Lung (tissue), 11 donors: ENCODE measurements at regions not wholly inside any gene's neighbourhood (a gene's known extent, or its start where the extent isn't known, plus 50 kb on each side); places are given as distances from the start of the nearest gene placed in this dataset.

ENCODE experiments used
- ATAC-seq: fragments of 200-7000 bp; cut with Tn5 transposase; one replicate; pipeline ENCODE4 v1.9.1; 2020; ENCODE audit warnings: moderate number of reproducible peaks; ENCODE audit not compliant: insufficient read depth, low FRiP score
- DNase-seq, 3 donors: peaks; one replicate each; pipeline ENCODE4 v3.0.0-alpha.2; 2013 to 2017
- H3K27ac ChIP-seq, 2 donors: one replicate each; pipeline ENCODE4 v1.5.1; 2013; ENCODE audit warnings: mild to moderate bottlenecking in 2 of 2, moderate library complexity in 2 of 2, control low read depth in 1 of 2, inconsistent platforms in 1 of 2, low read depth in 1 of 2, low read length in 1 of 2
- H3K27me3 ChIP-seq, 3 donors: one replicate each; pipeline ENCODE4 v1.5.1; 2013; ENCODE audit warnings: low read length in 2 of 3; ENCODE audit not compliant: control insufficient read depth in 3 of 3, insufficient read depth in 3 of 3
- H3K36me3 ChIP-seq, 4 donors: one replicate each; pipeline ENCODE4 v1.5.1; 2013; ENCODE audit warnings: low read length in 4 of 4, mild to moderate bottlenecking in 1 of 4, moderate library complexity in 1 of 4; ENCODE audit not compliant: control insufficient read depth in 4 of 4, insufficient read depth in 4 of 4
- H3K4me1 ChIP-seq, 5 donors: one replicate each; pipeline ENCODE4 v1.5.1; 2013; ENCODE audit warnings: low read length in 5 of 5, mild to moderate bottlenecking in 2 of 5, moderate library complexity in 1 of 5; ENCODE audit not compliant: control insufficient read depth in 5 of 5, insufficient read depth in 5 of 5
- H3K4me3 ChIP-seq: one replicate; pipeline ENCODE4 v1.5.1; 2013; ENCODE audit warnings: mild to moderate bottlenecking, control low read depth, moderate library complexity
- H3K9ac ChIP-seq, 2 donors: one replicate each; pipeline ENCODE4 v1.5.1; 2013; ENCODE audit warnings: low read length in 2 of 2, control low read depth in 1 of 2; ENCODE audit not compliant: insufficient read depth in 1 of 2
- H3K9me3 ChIP-seq, 4 donors: one replicate each; pipeline ENCODE4 v1.5.1; 2013; ENCODE audit warnings: low read length in 3 of 4, mild to moderate bottlenecking in 1 of 4, moderate library complexity in 1 of 4; ENCODE audit not compliant: control insufficient read depth in 4 of 4, insufficient read depth in 3 of 4
- CTCF ChIP-seq: IDR thresholded peaks from 2 replicates; pipeline ENCODE4 v1.5.1; 2012; ENCODE audit warnings: mild to moderate bottlenecking; ENCODE audit errors: control extremely low read depth, extremely low read depth
- WGBS, 2 donors: extraction: QIAGEN DNeasy Blood & Tissue Kit; methylation state at CpG; one replicate each; pipeline ENCODE4 v1.1.7; 2013; 5-methylcytosine and 5-hydroxymethylcytosine counted together
- donor health status: control.
- donor health status: control.
- donor health status: Bipolar disorder and iron deficiency.
- donor health status: healthy.
- donor health status: DM: yes; HTN: yes; CAD: no.

DNA sequence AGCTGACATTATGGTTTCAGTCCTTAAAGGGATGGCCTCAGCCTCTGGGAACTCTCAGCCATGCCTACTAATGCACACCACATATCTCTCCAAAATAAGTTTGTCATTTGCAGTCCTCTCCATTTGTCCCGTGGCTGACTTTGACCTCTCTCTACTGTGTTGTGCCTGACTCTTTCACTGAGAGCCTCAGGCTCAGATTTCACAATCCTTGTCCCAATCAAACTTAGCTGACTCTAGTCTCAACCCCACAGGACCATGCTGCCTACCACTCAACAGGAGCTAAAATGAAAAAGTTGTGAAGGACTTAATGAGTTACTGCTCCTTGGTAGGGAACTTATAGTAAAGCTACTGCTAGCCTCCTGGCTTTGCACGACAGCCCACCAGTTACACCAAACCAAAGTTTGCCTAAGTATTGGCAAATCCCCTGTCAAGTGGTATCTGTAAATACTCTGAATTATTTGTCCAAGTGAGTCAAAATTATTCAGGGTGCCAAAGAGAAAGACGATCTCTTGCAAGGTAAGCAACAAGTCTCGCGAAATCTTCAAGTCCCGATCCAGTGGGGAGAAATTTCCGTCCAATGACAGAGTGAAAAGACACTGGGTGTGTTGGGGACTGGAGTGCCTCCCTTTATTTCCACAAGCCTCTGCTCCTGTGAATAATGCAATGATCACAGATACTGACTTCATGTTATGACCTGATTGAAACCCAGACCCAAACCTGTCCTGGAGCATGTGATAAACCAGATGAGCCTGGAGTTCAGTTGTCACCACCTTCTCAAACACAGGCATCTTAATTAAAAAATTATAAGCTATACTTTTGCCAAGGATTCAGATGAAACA is 124.4 kb upstream of the FOXQ1 start:
- Histone ChIP-seq H3K27ac (no peak overlapping the region), H3K9me3 (peaks cover 0 to 4% (median 0%) of the 10 kb centered on the region in 4 donors), H3K4me1 (peaks cover 0 to 4% (median 0%) of the 10 kb centered on the region in 5 donors), H3K9ac (no peak overlapping the region), H3K36me3 (no peaks in the 10 kb centered on the region), H3K27me3 (no peaks in the 10 kb centered on the region), H3K4me3 (no peak overlapping the region)
- ATAC-seq = no peak
- TF ChIP-seq CTCF = no peak
- 65 to 91% methylated on average over 7 of the region's 7 CpGs for WGBS, 2 donors
- DNase-seq = peak in 1 of 3 donors; percentile 17

DNA sequence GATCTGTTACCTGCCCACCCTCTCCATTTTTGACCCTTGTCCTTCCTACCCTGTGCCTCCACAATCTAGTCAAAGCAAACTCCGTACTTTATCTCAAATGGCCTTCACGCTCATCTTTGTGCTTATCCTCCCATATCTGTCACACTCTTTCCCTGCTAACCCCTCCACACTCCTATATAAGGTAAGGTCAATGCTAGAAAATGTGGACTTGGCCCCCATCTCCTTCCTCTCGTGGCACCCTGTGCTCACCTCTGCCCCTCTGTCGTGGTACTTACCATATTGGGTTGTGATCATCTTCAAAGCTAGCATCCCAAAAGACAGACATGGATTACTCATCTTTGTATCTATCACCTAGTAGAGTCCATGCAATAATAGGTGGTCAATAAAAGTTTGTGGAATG is 127.6 kb upstream of the FOXQ1 start:
- no peak overlapping the region for H3K27ac ChIP-seq
- 85 to 88% methylated on average over 4 of the region's 4 CpGs for WGBS, 2 donors
- H3K36me3 ChIP-seq = no peaks in the 10 kb centered on the region
- no peak for DNase-seq
- no peak overlapping the region for H3K4me3 ChIP-seq
- H3K27me3 ChIP-seq = no peaks in the 10 kb centered on the region
- no peaks in the 10 kb centered on the region for H3K9me3 ChIP-seq
- ATAC-seq = no peak
- TF ChIP-seq CTCF = no peak
- no peak overlapping the region for H3K9ac ChIP-seq
- no peaks in the 10 kb centered on the region for H3K4me1 ChIP-seq

DNA sequence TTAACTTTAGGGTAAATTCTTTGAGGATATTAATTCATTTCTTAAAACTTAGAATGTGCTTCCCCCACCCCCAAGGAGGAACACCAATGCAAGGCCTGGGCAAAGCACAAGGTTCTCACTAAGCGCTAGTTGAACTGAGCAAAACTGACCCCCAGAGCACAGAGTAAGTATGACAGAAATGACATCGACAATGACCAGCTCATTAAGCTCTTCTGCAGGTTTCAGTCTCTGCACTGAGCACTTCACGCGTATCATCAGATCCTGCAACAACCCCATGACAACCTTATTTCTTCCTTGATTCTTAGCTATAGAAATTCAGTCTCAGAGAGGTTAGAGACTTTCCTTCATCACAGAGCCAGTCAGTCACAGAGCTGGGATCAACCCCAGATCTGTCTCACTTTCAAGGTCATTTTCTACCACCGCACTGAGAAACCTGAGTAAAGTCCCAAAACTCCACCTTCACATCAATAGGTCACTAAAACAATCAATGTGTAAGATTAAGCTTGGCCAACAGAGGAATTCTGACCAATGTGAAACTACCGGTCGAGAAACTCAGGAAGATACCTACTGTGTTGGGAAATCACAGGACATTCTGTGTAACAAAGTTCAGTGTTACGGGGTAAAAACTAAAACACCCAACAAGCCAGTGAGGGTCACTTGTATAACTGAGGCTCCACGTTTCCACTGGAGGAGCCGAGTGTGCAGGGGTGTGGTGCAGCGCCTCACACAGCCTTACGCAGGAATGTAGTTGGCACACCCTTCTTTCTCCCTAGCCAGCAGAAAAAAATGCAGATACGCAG is 129.0 kb upstream of the FOXQ1 start:
- no peak overlapping the region for H3K27ac ChIP-seq
- ATAC-seq = no peak
- 79 to 86% methylated on average over 13 of the region's 13 CpGs for WGBS, 2 donors

More for the DNA sequence above, 129.0 kb upstream of the FOXQ1 start:
- H3K36me3 ChIP-seq = no peaks in the 10 kb centered on the region
- no peak for DNase-seq
- H3K9ac ChIP-seq = no peak overlapping the region
- H3K27me3 ChIP-seq = no peaks in the 10 kb centered on the region
- no peaks in the 10 kb centered on the region for H3K9me3 ChIP-seq
- no peaks in the 10 kb centered on the region for H3K4me1 ChIP-seq
- TF ChIP-seq CTCF = no peak
- no peak overlapping the region for H3K4me3 ChIP-seq
